ENCODE measurements at regions not wholly inside any gene's neighbourhood (a gene's known extent, or its start where the extent isn't known, plus 50 kb on each side); places are given as distances from the start of the nearest gene placed in this dataset.

GRCh38 chr10:6957851-6958250, 377.8 kb upstream of the PRKCQ start (continued):
- no peak for TF ChIP-seq ATF6 (CRISPR knock-in tag; IDR thresholded peaks at IDR 0.05)
- no peak for TF ChIP-seq ZNF396 (CRISPR knock-in tag; IDR thresholded peaks at IDR 0.05; ENCODE audit: borderline replicate concordance)
- no peak for TF ChIP-seq AR (CRISPR knock-in tag; IDR thresholded peaks at IDR 0.05)
- no peak for TF ChIP-seq SMAD3 (CRISPR knock-in tag; IDR thresholded peaks at IDR 0.05; ENCODE audit: borderline replicate concordance)

GRCh38 chr10:6956562-6956961, 376.5 kb upstream of the PRKCQ start:
- Mint-ChIP-seq H3K27me3 (ENCODE audit: low read depth) (0 out of 2 replicates have a peak, but pooled peaks cover 5% of the 10 kb centered on the region), H3K4me1 (peaks cover 14% of the 10 kb centered on the region), H3K27ac (no peak overlapping the region), H3K4me3 (no peak overlapping the region), H3K36me3 (no peaks in the 10 kb centered on the region), H3K9me3 (no peaks in the 10 kb centered on the region)
- CTCF ChIA-PET, result no interaction called here
- TF ChIP-seq ZNF416 (CRISPR knock-in tag; IDR thresholded peaks at IDR 0.05), result no peak
- no peak for TF ChIP-seq SP1 (CRISPR knock-in tag; conservative IDR thresholded peaks at IDR 0.05)
- TF ChIP-seq NR1H2 (CRISPR knock-in tag; IDR thresholded peaks at IDR 0.05), result no peak
- no peak for TF ChIP-seq OVOL2 (CRISPR knock-in tag; IDR thresholded peaks at IDR 0.05; ENCODE audit: borderline replicate concordance)
- no peak for TF ChIP-seq ARID4B (CRISPR knock-in tag; IDR thresholded peaks at IDR 0.05; ENCODE audit: borderline replicate concordance)
- no peak for TF ChIP-seq STAT6 (CRISPR knock-in tag; conservative IDR thresholded peaks at IDR 0.05; ENCODE audit: low read depth)
- no peak for TF ChIP-seq ATF2 (CRISPR knock-in tag; IDR thresholded peaks at IDR 0.05; ENCODE audit: borderline replicate concordance, low read depth)
- TF ChIP-seq NFYB (CRISPR knock-in tag; conservative IDR thresholded peaks at IDR 0.05; ENCODE audit: low read depth), result no peak
- no peak for TF ChIP-seq FOXJ3 (CRISPR knock-in tag; IDR thresholded peaks at IDR 0.05; ENCODE audit: borderline replicate concordance)
- no peak for TF ChIP-seq ZNF281 (CRISPR knock-in tag; IDR thresholded peaks at IDR 0.05)
- no peak for TF ChIP-seq SMAD4 (CRISPR knock-in tag; IDR thresholded peaks at IDR 0.05)
- POLR2A ChIA-PET, result no interaction called here
- DNase-seq (ENCODE audit: low spot score) (no peak), ATAC-seq (no peak)
